Ishikawa (cell line): ENCODE measurements at regions not wholly inside any gene's neighbourhood (a gene's known extent, or its start where the extent isn't known, plus 50 kb on each side); places are given as distances from the start of the nearest gene placed in this dataset.

Experiments used
- CEBPB ChIP-seq: IDR thresholded peaks from 2 replicates; pipeline ENCODE4 v1.6.1; 2012
- CREB1 ChIP-seq: IDR thresholded peaks from 2 replicates; pipeline ENCODE4 v1.6.1; 2012; ENCODE audit warnings: low read depth
- EGR1 ChIP-seq: IDR thresholded peaks from 2 replicates; pipeline ENCODE4 v1.6.1; 2012
- EP300 ChIP-seq: IDR thresholded peaks from 2 replicates; pipeline ENCODE4 v1.6.1; 2012; ENCODE audit warnings: borderline replicate concordance
- FOXM1 ChIP-seq: IDR thresholded peaks from 2 replicates; pipeline ENCODE4 v1.6.1; 2012; ENCODE audit warnings: low read depth, borderline replicate concordance
- MAX ChIP-seq: IDR thresholded peaks from 2 replicates; pipeline ENCODE4 v1.6.1; 2012
- NFIC ChIP-seq: IDR thresholded peaks from 2 replicates; pipeline ENCODE4 v1.6.1; 2012
- RAD21 ChIP-seq: IDR thresholded peaks from 2 replicates; pipeline ENCODE4 v1.6.1; 2012; ENCODE audit warnings: low read depth
- REST ChIP-seq: IDR thresholded peaks from 2 replicates; pipeline ENCODE4 v1.6.1; 2012; ENCODE audit warnings: low read depth, mild to moderate bottlenecking
- TAF1 ChIP-seq: IDR thresholded peaks from 2 replicates; pipeline ENCODE4 v1.6.1; 2012; ENCODE audit warnings: low read depth, mild to moderate bottlenecking
- TCF12 ChIP-seq: IDR thresholded peaks from 2 replicates; pipeline ENCODE4 v1.6.1; 2012; ENCODE audit warnings: low read depth
- TEAD4 ChIP-seq: IDR thresholded peaks from 2 replicates; pipeline ENCODE4 v1.6.1; 2012
- USF1 ChIP-seq: IDR thresholded peaks from 2 replicates; pipeline ENCODE4 v1.6.1; 2012
- YY1 ChIP-seq: IDR thresholded peaks from 2 replicates; pipeline ENCODE4 v1.6.1; 2012; ENCODE audit warnings: low read depth
- ZBTB7A ChIP-seq: IDR thresholded peaks from 2 replicates; pipeline ENCODE4 v1.6.1; 2012; ENCODE audit warnings: low read depth

- TF ChIP-seq TAF1 (no peak), NFIC (no peak), CEBPB (no peak), TCF12 (no peak), EGR1 (no peak), USF1 (no peak), CREB1 (no peak), ZBTB7A (no peak), RAD21 (no peak), TEAD4 (no peak), MAX (no peak)
These were observed 101.8 kb upstream of the ZNF98 start for GRCh38 chr19:22523940-22524339.

- TF ChIP-seq FOXM1: no peak
- TF ChIP-seq TAF1: no peak
- no peak for TF ChIP-seq USF1
- TF ChIP-seq RAD21: no peak
- no peak for TF ChIP-seq TCF12
- no peak for TF ChIP-seq CEBPB
- TF ChIP-seq NFIC: no peak
These were observed 97.0 kb upstream of the ZNF98 start for GRCh38 chr19:22519152-22519551.

- TF ChIP-seq CEBPB (no peak), TAF1 (no peak), CREB1 (no peak), RAD21 (no peak), YY1 (no peak), FOXM1 (no peak), NFIC (no peak), TCF12 (no peak), MAX (no peak), EGR1 (no peak), ZBTB7A (no peak), EP300 (no peak), USF1 (no peak), REST (no peak), TEAD4 (no peak)
These were observed 95.6 kb upstream of the ZNF98 start for GRCh38 chr19:22517496-22518411.

GRCh38 chr19:22515435-22515834 is 93.3 kb upstream of the ZNF98 start:
- TF ChIP-seq RAD21 (no peak), EGR1 (no peak), MAX (no peak), NFIC (no peak), CREB1 (no peak), CEBPB (no peak), TEAD4 (no peak), TAF1 (no peak), REST (no peak), ZBTB7A (no peak), USF1 (no peak), YY1 (no peak), TCF12 (no peak), FOXM1 (no peak), EP300 (no peak)

- no peak for TF ChIP-seq ZBTB7A
- TF ChIP-seq REST: no peak
- TF ChIP-seq YY1: no peak
- TF ChIP-seq EGR1: no peak
- no peak for TF ChIP-seq FOXM1
- no peak for TF ChIP-seq TEAD4
- no peak for TF ChIP-seq TCF12
- TF ChIP-seq RAD21: no peak
- TF ChIP-seq MAX: no peak
- TF ChIP-seq EP300: no peak
These were observed 81.4 kb upstream of the ZNF98 start for GRCh38 chr19:22503524-22503923.
